LNCaP clone FGC (cell line): ENCODE measurements at regions not wholly inside any gene's neighbourhood (a gene's known extent, or its start where the extent isn't known, plus 50 kb on each side); places are given as distances from the start of the nearest gene placed in this dataset.

Experiments used
- DNase-seq: peaks from one replicate; pipeline ENCODE4 v3.0.0-alpha.2; 2011; ENCODE audit warnings: low read depth
- H3K4me3 ChIP-seq: 2 replicates; pipeline ENCODE4 v1.5.1; 2011; ENCODE audit warnings: mild to moderate bottlenecking, low read depth, low read length, control low read depth
- TF ChIP-seq, protein P1 (sequence below): IDR thresholded peaks from 2 replicates; pipeline ENCODE4 v1.5.1; 2012; ENCODE audit warnings: mild to moderate bottlenecking; ENCODE audit not compliant: control insufficient read depth, insufficient read depth; ENCODE audit errors: extremely low read depth

DNA sequence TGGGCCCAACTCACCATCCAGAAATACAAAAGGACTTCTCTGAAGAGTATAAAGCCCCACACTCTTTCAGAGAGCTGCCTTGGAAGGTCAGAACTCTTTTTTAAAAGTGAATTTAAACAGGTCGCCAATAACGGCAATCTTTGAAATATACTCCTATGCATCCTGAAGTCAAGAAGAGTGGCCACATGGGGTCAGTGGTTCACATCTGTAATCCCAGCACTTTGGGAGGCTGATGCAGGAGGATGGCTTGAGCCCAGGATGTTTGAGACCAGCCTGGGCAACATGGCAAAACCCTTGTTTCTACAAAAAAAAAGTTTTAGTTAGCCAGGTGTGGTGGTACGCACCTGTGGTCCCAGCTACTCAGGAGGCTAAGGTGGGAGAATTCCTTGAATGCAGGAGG is 68.1 kb upstream of the FZD7 start:
- TF ChIP-seq, protein P1, sequence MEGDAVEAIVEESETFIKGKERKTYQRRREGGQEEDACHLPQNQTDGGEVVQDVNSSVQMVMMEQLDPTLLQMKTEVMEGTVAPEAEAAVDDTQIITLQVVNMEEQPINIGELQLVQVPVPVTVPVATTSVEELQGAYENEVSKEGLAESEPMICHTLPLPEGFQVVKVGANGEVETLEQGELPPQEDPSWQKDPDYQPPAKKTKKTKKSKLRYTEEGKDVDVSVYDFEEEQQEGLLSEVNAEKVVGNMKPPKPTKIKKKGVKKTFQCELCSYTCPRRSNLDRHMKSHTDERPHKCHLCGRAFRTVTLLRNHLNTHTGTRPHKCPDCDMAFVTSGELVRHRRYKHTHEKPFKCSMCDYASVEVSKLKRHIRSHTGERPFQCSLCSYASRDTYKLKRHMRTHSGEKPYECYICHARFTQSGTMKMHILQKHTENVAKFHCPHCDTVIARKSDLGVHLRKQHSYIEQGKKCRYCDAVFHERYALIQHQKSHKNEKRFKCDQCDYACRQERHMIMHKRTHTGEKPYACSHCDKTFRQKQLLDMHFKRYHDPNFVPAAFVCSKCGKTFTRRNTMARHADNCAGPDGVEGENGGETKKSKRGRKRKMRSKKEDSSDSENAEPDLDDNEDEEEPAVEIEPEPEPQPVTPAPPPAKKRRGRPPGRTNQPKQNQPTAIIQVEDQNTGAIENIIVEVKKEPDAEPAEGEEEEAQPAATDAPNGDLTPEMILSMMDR, result peak; percentile 35
- no peak for DNase-seq
- H3K4me3 ChIP-seq, result no peak overlapping the region

DNA sequence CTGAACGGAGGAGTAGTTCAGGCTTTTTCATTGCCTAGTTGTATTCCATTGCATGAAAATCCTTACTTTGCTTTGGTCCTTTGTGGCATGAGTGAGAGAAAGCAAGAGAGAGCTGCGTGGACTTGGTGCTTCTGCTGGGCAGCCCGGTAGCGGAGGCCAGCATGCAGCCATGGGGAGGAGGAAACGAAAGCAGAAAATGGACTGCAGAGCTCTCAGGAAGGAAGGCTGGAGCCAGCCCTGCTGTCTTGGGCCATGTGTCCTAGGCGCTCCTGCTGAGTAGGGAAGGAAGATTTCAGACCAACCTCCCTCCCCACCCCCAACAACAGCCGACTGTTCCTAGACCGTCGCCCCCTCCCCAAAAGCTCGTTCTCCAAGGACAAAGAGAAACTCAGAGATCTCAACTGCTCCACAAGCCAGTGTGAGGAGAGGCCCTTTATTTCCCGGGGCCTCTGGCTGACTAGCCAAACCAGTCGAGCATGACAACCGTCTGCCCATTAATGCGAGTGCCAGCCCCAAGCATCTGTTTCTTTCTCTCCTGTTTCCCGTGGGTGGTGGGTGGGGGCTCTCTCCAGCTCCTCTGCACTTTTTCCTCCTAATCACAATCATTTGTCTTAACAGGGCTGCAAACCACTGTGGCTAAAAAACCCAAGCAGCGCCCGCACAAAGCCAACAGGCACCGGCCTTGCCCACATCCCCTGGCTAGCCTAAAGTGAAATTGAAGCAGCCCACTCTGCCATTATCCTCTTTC is 66.8 kb upstream of the FZD7 start:
- no peak overlapping the region for H3K4me3 ChIP-seq
- TF ChIP-seq, protein P1, result no peak
- no peak for DNase-seq

- no peak overlapping the region for H3K4me3 ChIP-seq
- DNase-seq, result no peak
- TF ChIP-seq, protein P1, result no peak
Observed at GRCh38 chr2:201968050-201968449, 65.6 kb upstream of the FZD7 start.

- H3K4me3 ChIP-seq, result no peak overlapping the region
- TF ChIP-seq, protein P1, result no peak
- no peak for DNase-seq
Observed at GRCh38 chr2:201968476-201968875, 65.2 kb upstream of the FZD7 start.

DNA sequence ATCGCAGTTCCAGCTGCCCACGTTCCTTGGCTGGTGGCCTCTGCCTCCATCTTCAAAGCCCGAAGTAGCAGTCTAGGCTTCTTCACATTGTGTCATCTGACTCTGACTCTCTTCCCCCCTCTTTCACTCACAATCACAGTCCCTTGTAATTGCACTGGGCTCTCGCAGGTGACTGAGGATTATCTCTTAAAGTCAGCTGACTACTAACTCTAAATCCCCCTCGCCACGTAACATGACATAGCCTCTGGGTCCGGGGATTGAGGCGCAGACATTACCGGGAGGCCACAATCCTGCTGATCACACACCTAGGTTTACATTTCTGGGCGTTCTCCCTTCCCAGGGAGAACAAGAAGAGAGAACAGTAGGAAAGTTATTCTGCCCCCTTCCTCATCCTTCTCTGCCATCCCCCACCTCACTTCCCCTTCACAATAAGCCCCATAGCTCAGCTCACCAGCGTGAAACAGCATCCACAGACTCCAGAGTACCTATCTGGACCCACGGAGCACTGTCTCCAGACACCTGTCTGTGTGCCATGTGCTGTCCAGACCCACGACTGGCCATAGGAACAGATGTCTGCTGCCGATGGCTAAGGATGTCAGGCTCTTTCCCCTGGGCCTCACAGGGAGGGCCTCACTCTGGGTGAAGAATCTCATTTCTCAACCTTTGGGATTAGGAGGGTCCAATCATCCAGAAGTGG is 64.3 kb upstream of the FZD7 start:
- TF ChIP-seq, protein P1, result no peak

DNA sequence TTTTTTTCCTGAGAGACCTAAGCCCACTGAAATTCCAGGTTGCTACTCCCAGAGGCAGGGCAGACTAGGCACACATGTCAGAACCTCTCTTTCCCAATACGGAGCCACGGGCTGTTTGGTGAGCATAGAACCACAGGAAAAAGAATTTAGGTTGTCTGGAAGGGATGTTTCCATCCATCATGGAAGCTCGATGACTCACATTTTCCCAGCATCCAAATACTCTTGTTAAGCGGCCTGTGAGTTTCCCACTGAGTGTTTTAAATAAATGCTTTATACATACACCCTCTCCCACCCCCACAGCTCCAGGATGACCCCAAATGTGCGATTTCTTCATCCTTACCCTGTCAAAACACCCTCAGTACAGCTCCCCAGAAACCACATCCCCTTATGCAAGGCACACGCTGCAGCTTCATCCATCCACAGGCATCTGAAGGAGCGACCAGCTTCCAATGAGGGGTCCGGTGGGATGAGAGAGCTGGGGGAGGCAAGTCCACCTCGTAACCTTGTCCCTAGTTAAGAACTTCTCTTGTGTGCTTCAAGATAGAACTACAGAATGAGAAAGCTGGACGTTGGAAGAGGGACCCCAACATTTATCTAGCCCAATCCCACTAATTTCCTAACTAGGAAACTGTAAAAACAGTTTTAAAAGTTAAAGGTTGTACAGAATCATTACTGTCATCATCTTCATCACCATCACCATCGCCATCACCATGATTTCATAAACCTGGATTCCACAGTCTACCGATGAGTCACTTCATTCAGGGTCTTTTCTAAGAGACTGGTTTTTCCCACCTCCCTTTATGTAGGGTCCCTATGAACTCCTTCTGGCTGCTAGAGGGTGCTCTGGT is 63.5 kb upstream of the FZD7 start:
- TF ChIP-seq, protein P1, result no peak
- no peak for DNase-seq
- H3K4me3 ChIP-seq, result no peak overlapping the region

More for the DNA sequence above, 64.3 kb upstream of the FZD7 start:
- DNase-seq, result no peak
- no peak overlapping the region for H3K4me3 ChIP-seq
